GM21360 (cell line): ENCODE measurements at regions not wholly inside any gene's neighbourhood (a gene's known extent, or its start where the extent isn't known, plus 50 kb on each side); places are given as distances from the start of the nearest gene placed in this dataset.

Source experiments
- ATAC-seq: cut with Tn5 transposase; IDR thresholded peaks from one replicate; pipeline ENCODE4 v1.9.1; 2021; ENCODE audit warnings: mild to moderate bottlenecking, moderate library complexity; ENCODE audit not compliant: unreplicated experiment

DNA sequence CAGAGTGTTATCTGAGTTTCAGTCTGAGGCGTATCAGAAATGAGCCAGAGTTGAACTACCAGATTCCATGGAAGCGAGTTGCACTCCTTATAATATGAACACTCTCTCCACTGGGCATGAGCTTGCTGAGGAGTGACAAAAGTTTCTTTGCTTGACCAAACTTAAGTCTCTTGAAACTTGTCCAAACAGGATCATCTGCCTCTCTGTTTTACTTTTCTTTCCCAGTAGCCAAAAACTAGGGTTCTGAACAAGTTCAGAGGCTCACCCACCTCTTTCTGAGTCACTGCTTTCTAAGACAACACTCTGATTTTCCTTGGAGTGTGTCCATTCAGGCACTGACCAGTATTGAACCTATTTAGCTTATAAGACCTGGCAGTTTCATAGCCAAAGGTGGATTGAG is 233.2 kb upstream of the TCF4 start:
- no peak for ATAC-seq

DNA sequence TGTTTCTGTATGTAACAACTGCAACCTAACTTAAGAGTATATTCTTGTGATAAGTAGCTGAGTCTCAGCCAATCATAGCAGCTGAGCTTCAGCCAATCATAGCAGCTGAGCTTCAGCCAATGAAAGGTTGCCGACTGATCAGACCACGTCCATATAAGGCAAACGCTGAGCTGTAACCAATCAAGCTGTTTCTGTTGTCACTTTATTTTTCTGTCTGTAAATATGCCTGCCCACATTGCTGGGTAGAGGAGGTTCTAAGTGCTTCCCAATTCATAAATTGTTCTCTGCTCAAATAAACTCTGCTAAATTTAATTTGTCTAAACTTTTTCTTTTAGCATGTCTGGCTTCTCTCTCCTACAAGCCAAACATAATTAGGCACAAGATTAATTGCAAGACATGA is 231.5 kb upstream of the TCF4 start:
- ATAC-seq: no peak

- no peak for ATAC-seq
These were observed 230.3 kb upstream of the TCF4 start for GRCh38 chr18:55818284-55818683.

DNA sequence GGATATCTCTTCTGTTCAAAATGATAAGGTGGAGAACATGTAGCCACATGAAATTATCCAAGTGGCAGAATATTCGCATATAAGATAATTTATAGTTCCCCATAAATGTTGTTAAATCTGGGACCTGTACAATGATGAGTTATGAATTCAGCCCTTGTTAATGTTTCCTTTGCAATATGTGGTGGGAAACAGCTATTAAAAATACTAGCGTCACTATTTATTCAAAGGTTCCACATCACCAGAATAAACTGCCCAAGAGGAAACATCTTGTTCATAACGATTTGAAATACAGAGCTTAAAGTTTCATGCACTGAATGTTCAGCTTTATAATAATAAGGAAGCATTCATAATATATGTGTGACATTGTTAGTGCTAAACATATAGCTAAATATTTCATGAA is 223.9 kb upstream of the TCF4 start:
- ATAC-seq: no peak

DNA sequence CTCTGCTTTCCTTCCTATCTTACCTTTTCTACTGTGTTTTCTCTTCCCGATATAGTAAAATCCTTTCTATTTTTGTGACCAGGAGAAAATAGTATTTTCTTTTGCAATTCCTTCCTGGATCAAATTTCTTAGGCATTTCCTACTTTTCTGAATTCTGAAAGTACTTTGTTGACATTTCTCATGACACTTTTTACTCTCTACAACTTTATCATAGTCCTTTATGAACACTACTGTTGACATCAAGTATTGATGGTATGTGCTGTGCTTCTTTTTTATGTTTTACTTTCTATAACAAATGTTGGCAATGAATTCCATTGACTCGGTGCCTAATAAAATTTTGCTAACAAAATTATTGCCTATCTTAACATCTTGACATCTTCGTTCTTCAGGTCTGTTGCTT is 217.7 kb upstream of the TCF4 start:
- no peak for ATAC-seq

DNA sequence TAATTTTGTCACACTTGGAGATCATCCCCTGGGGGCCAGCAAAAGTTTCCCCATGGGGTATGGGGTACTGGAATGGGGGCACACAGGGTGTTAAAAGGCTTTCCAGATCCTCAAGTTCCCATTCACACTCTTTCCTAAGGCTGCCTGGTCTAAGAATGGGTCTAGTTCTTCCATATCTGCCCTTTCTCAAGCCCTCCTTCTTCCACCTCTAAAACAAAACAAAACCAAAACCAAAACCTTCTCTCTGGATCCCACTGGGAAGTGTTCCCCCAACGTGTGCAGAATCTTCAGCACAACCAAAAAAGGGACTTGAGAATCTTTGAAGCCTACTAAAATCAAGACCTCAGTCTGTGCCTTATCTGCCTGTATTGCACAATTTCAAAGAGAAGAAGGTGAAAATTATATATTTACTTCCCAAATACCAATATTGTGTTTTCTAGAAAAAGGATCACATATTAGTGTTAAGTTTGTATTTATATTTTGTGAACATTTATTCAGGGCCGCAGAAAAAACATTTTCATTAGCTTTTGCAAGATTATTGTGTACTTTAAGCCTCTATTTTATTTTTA is 207.2 kb upstream of the TCF4 start:
- ATAC-seq: no peak

DNA sequence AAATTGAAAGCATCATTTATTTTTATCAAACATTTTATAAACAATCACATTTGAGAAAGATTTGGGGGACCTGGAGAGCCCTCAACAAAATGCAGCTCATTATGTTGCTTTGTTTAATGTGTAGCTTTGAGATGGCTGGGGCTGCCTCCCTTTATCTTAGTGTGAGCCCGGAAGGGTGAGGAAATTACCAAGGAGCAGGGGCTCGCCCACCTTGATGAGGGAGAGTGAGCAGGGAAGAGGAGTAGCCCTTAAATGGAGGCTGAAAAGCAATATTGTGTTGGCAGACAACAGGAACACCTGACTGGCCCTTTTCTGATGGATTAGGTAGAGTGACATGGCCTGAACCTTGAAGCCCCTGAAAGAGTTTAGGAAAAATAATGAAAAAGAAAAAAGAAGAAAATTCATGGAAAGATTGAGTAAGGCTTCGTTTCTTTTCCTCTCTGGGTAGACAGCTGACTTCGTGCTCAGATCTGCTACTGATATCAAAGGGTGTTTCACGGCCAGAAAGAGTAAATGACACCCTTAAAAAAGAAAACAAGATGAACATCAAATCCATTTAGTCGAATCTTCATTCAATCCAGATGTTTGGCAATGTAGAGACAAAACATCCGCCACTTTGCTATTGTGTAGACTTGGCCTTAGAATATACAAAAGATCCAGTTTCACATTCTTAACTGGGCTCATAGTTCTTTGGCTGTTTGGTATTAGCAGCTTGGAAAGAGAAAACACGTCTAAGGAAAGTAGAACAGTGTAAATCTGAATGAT is 206.5 kb upstream of the TCF4 start:
- no peak for ATAC-seq

GRCh38 chr18:55790296-55790695 is 202.3 kb upstream of the TCF4 start:
- ATAC-seq: no peak

GRCh38 chr18:55787536-55788073 is 199.6 kb upstream of the TCF4 start:
- ATAC-seq: no peak

DNA sequence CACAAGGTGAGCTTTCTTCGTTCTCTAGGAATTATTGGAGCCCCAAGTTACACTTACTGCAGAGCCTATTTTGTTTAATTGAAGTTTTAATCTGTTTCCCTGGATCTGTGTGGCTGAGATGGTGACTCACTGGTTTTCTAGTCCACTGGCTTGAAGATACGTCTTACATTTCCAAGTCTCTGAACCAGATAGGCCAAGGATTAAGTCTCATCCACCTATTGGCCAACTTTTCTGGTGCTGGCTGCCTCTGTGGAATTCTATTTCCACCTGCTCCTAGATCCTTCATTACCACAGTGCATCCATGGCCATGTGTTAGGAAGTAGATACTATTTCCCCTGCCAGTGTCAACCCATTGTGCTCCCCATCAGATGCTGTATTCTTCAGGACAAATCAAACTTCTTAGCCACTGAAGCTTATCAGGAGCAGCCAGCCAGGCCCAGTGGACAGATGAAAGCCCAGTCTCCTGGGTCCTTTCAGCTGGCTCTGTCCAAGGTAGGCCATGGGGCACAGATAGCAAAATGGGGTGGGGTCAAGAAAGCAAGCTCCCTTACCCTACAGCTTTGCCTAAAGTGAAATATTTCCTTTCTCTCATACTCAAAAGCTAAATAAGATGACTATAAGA is 198.8 kb upstream of the TCF4 start:
- ATAC-seq: no peak

- ATAC-seq: no peak
These were observed 195.9 kb upstream of the TCF4 start for GRCh38 chr18:55783921-55784320.

DNA sequence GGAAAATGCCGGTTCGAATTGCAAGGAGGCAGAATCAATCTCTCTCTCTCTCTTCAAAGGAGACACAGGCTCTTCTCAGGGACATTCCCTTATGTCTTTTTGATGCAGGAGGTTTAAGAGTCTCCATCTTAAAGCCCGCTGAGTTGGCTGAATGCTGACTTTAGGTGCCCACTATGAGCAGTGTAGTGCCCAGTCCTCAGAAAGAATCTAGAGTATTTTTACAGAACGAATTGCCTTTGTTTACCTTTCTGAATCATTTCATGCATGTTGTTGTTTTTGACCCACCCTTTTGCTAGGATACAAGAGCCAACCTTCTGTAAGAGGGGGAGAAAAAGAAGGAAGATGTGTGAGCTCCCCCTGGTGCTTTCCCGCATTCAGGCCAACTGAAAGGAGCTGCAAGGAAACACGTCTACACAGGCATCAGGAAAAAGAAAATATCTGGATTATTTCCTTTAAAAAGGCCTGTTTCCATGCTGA is 193.5 kb upstream of the TCF4 start:
- ATAC-seq: no peak

GRCh38 chr18:55780586-55781071 is 192.6 kb upstream of the TCF4 start:
- ATAC-seq: no peak

DNA sequence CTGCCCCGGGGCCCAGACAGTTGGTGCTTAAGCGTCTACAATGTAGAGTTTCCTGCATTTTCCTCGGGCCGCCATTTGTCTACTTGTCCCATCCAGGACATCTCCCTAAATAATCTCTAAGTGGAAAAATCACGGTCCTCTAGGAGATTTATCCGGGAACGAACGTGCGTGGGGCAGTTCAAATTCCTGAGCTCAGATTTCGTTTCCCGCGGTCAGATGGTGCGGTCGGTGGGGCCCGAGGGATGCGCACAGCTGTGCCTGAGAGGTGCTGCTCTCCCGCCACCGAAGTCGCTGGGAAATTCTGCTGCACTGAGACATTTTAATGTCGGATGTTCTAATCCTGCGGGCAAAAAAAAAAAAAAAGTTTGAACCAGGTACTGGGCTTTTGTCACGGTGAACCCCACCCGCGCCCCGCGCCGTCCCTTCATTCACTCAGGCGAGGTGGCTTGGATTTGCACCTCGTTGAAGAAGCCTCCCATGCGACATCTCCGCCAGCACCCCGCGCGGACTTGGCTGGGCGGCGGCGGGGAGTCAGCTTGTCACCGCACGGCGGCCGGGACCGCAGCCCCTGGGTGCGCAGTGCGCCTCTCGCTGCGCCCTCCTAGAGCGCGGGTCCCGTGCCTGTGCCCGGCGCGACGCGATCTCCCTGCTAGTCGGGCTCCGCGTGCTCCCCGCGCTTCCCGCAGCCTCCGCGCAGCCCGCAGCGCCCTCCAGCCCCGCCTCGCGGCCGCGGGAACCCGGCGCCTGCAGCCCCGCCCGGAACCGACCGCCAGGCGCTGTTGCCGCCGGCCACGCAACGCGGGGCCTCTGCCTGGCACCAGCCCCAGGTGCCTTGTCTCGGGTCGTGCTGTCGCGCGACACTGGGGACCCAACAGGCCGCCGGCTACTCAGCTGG is 191.9 kb upstream of the TCF4 start:
- ATAC-seq: no peak

DNA sequence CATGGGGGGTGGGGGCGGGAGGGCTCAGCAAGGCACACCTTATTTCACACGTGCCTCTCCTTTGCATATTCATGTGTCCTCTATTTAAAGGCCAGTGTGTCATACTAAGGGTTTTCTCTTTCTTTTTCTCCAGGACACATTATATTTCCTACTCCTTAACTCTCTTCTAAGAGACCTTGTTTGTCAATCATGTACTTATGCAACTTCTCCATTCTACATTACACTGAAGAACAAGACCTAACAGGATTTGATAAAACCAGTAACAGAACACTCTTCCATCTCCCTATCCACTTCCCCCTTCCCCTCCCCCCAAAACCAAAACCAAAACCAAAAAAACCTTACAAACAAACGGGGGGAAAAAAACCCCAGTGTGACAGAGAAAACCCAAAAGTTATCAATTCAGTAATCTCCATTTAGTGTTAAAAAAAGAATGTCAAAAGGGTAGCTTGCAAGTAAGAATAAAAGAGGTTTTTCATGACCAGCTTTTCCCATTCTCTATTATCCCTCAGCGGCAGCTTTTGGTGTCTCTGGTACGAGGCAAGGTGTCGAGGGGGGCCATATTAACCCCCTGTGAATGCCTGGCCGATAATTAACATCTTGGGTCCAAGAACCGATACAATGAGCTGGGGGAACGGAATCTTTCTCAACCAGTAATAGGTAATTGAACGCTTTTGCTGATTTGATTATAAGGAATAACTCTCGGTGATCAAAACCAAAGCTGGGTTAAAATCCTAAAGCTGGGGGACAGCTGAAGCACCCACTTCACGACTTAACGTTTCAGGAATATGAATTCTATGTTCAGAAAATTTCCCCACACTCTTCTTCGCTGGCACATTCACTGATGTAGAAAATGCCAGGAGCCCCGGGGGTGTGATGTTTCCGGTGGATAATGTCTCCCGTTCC is 191.0 kb upstream of the TCF4 start:
- ATAC-seq: no peak

- ATAC-seq: no peak
These were observed 189.8 kb upstream of the TCF4 start for GRCh38 chr18:55777666-55778304.

DNA sequence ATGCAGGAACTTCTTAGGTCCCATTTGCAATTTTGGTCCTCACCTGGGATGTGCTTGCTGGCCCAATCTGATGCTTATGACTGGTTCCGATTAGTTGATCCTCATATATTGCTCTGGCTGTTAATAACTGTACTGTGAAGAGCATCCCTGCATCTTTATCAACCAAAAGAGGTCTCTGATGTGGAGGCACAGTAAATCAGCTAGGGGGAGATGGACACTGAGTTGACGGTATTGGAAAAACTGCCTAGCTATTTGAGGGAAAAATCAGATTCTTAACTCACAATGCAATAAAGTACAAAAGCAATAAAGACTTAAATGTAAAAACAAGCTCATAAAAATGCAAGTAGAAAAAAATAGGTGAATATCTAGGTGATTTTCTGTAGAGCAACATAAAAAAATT is 188.0 kb upstream of the TCF4 start:
- ATAC-seq: no peak

GRCh38 chr18:55774505-55774904 is 186.5 kb upstream of the TCF4 start:
- ATAC-seq: no peak

DNA sequence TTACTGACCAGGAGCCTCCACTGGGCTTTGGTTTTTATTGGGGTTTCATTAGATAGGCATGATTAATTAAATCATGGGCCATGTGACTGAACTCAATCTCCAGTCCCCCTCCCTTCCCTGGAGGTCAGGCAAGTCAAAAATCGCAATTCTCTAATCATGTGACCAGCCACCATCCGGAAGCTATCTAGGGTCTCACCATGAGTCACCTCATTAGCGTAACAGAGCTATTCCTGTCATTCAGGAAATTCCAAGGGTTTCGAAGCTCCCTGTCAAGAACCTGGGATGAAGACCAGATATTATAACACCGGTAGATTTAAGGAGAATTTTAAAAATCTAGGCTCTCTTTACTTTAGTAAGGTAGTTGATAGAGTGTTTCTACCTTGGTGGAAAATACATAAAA is 180.3 kb upstream of the TCF4 start:
- no peak for ATAC-seq
